Renal pelvis (tissue), 1 donor: ENCODE measurements at regions not wholly inside any gene's neighbourhood (a gene's known extent, or its start where the extent isn't known, plus 50 kb on each side); places are given as distances from the start of the nearest gene placed in this dataset.

ENCODE experiments used
- DNase-seq: peaks from one replicate; pipeline ENCODE4 v3.0.0-alpha.2; 2013

DNA sequence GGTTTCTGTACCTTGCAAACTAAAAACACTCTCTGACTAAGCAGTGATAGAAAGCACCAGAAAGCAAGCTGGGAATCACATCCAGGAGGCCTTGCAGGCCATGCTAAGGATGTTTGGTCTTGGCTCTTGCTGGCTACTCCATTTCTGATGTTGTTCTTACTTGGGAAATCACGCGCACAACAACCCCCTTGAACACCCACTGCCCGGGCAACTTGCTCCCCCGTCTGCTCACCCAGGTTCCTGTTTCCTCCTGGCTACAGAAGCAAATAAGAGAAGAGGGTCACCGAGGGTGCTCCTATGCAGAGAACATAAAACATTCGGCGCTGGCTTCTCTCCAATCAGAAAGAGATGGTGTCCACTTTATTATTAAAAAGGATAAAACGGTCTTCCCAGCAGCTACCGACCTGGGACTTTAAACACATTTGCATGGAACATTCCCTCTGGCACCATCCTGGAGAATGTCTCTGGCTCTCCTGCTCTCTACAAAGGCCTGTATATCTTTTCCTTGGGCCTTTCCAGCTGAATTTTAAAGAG is 271.2 kb upstream of the RPL38 start:
- no peak for DNase-seq

DNA sequence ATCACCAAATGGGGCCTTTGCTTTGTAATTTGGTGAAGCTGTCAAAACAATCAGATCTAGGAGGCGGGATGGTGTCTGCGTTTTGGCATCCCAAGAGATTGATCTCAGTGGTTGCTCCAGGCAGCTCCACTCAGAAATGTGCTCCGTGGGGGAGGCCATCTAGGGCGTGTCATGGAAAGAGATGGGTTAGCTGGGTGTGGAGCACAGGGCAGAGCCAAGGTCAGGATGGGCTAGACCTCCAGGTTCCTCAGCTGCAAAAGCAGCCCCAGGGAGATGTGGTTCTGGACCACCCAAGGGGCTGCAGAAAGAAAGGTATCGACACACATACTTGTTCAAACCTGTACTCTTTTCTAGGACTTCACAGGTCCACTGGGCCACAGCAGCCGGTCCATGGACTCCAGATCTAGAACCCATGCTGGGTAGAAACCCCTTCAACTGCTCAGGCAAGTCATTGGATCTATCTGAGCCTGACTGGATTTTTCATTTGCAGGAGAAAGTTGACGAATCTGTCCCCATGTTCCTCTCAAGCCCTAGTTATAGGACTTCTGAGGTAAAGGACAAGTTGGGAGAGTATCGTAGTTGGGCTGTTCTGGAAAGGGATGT is 270.2 kb upstream of the RPL38 start:
- no peak for DNase-seq

DNA sequence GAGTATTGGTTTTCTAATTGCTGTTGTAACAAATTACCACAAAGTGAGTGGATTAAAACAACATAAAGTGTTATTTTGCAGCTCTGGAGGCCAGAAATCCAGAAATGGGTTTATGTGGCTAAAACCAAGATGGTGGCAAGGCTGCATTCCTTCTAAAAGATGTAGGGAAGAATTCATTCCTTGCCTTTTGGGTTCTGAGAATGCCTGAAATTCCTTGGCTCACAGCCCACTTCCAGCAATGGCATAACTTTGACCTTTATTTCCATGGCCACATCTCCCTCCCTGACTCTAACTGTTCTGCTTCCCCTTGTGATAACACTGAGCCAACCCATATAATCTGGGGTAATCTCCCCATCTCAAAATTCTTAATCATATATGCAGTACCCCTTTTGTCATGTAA is 269.6 kb upstream of the RPL38 start:
- DNase-seq = no peak

DNA sequence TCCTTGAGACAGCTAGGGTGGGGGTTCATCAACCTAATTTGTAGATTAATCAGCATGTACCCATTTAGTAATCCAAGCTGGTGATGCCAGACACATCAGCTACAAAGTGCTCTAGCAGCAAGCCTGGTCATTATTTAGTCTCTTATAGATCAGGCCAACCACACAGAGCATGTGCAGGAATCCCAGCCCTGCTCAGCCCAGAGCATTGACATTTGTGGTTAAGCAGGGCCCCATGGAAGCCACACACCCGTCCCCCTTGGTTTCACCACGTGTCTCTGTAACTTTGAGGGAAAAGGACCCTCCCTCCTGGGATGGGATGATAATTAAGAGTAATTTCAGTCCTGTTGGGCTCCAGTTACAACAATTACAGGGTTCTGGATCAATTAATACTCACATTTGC is 268.8 kb upstream of the RPL38 start:
- no peak for DNase-seq

DNA sequence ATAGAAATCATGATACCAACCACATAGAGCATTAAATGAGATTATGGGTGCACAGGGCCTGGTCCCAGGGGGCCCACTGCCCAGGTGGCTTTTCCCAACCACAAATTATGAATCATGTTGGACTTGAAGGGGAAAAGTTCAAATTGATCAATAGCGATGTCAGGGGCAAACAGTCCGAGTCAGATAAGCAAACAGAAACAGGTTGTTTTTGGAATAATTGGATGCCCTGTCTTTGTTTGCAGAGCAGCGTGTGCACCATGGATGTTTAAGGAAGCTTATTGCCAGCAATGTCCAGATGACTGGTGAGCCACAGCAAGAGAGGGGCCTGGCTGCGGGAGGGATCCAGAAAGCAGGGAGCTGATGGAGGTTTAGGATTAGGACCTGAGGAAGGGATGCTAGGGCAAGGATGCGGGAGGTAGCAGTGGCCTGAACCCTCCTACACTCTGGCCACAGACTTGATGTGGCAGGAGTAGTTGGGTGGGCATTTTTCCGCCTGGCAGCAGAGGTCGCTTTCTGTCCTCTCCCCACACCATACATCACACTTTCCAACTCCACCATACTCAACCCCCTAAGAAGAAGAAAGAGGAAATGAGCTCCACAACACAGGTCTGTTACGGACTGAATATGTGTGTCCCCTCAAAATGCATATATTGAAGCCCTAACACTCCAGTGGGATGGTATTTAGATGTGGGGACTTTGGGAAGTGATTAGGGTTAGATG is 266.4 kb upstream of the RPL38 start:
- no peak for DNase-seq

DNA sequence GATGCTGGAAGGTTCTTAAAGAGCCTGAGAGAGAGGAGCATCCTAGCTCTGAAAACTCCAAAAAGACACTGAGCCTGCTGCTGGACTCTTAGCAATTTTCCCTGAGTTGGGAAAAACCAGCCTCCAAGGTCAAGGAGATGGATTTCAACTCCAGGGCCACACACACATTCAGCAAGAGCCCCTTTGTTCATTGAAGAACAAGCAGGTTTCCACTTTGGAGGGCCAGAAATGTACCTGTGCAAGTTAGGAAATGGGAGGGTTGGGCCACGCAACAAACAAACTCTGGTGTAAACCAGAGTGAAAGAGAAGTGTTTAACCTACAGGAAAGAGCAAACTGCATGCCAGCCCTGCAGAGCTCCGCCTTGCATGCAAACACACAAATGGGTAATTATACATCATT is 264.8 kb upstream of the RPL38 start:
- DNase-seq = no peak

DNA sequence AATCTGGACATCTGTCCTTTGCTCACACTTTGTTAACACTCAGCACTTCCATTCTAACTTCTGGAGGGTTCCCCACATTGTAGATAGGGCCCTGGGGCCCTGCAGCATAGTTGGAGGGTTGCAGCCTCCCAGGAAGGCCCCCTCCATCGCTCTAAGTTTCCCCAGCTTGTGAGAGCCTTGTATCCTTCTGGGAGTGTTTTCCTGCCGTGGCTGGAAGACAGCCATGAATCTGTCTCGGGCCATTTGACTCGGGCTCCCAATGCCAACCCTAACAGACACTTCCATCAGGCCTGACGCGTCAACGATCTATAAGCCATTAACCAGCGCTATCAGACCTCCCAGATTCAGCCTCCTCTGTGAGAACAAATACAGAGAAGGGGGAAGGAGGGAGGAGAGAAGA is 263.7 kb upstream of the RPL38 start:
- no peak for DNase-seq

DNA sequence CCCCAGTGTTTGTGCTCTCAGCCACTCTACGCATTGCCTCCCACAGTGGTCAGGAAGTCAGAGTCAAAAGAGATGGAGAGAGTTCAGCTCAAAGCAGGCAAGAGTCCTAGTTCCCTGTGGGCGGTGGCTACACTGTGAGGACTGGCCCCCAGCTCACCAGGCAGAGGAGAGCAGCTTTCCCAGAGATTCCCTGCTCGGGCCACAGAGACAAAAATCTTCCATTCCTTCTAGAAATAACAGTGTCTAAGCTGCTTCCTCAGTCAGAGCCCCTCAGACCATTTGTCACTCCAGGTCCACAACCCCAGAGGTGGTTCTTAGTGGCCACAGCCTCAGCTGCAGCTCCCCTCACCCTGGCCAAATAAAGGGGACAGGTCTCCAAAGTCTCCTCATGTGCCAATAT is 263.0 kb upstream of the RPL38 start:
- no peak for DNase-seq

DNA sequence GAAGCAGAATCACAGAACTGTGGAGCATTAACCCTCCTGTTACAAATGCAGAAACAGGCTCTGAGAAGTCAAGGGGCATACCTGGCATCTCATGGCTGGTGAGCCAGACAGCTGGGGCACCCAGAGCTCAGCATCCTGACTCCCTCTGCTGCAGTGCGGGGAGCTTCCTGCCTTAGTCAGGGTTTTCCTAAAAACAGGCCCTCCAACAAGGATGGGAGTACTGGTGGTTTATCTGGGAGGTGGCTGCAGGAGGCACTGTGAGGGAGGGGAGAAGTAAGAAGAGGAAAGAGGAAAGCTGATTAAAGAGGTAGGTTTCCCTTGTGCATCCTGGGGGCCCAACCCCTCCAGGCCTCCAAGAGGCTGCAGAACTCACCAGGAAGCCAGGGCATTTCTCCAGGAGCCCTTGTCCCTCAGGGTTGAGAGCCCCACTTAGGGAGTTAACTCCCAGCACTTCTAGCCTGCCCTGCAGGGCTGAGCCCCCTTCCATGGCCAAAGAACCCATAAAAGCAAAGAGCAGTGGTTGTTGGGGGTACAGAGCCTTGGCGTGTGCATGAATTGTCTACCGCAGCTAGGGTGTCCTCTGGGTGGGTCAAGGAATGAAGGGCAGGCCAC is 261.5 kb upstream of the RPL38 start:
- no peak for DNase-seq

DNA sequence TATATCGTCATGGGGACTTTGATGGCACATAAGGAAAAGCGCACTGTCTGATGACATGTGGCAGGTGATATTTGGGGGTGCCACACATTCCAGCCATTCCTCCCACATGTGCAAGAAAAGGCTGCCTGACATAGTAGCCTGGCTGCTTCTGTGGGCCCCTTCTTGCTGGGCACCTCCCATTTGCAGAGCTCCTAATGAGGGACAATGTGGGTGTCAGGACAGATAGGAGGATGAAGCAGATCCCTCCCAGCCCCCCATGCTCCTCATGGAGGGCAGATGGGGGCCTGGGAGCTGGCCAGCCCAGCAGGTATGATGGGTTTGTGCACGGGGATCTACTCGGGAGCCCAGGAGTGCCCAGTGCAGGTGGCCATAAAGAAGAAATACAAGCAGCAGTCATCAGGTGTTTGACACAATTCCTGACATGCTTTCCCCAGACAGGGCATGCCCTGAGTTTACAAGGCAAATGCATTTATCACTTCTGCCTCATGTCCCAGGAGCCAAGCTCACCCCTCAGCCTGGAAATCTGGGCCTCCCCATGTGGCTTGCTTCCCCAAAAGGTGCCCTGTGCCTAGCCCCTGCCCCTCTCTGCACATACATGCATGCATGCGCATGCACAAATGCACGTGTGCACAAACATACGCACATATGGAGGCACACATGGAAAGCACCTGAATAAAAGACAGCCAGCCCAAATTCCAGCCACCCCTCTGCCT is 260.6 kb upstream of the RPL38 start:
- no peak for DNase-seq

DNA sequence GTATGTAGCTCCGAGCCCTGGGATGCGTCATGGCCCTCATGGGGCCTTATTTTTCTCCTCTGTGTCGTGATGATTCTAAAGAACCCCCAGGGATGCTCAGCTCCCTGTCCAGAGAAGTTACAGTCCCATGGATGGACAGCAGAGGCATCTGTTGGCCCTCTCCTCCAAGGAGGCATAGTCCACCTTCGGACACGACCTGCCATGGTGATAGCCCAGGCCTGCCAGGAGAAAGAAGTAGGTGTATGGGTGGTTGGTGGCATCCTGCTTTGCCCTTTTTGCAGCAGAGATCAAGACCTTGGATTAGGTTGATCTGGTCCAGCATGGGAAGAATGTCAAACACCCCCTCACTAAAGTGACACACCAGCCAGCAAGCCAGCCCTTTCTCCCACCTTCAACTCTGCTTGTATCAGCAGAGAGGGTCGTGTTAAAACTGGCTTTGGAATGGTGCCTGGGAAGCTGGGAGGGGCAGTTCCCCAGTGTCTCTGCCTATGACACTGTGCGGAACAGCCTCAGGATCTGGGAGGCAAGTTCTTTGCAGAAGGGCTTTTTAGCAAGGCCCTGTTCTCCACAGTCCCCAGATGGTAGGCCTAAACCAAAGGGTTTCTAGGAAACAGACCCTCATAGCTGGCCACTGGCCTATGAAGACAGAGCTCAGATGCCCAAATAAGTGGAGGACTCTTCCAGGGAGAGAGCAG is 259.9 kb upstream of the RPL38 start:
- no peak for DNase-seq

DNA sequence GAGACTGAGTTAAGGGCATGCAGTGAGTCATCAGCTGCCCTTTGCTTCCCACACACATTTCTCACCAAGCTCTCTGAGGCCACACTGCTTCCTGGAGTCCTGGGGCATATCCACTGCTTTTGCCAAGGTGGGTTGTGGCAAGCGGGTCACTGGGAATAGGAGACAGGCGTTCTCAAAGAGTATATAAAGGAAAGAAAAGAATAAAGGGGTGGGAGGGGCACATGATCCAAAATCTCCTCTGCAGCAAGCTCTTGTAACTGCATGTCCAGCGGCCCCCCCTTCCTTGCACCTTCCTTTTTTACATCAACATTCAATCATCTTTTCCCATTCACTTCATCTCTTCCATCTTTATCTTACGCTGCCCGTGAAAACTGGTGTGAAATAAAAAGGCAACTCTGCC is 259.1 kb upstream of the RPL38 start:
- no peak for DNase-seq

DNA sequence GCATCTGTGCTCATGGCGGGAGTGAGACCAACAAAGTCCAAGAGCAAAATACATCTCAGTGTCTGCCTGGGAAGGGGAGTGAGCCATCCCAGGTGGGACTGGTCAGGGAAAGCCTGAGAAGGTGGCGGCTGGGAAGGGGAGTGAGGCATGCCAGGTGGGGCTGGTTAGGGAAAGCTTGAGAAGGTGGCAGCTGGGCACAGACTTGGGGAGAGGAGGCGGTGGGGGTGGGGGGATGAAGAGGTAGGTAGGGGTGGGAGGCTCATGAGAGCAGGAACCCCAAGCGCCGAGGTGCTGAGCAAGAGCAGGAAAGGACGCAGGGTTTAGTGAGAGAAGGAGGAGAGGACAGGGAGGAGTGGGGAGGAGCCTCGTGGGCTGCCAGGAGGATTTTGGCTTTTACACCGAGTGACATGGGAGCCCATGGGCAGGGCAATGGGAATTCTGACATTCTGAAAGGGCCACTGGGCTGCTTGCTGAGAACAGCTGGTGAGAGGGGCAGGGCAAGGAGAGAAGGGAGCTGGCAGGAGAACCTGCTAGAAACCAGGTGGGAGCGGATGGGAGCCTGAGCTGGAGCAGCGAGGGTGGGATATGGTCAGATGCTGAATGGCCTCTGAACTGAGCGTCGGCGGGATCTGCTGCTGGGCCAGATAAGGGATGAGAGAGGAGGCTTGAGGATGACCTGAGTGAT is 256.1 kb upstream of the RPL38 start:
- no peak for DNase-seq

DNA sequence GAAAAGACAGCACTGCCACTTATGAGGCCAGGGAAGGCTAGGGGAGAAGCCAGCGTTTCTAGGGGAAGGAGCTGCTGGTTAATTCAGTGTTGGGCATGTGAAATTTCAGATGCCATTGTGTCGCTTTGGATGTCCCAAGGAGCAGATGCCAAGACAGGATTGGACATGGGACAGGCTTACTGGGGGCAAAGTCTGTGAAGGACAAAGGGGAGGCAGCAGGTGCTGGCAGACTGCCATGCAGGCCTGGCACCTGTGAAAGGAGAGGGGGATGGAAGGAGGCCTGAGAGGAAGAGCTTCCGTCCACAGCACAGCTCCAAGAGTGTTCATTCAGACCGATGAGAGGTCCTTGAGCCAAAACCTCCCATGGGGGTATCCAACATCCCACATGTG is 255.5 kb upstream of the RPL38 start:
- no peak for DNase-seq

DNA sequence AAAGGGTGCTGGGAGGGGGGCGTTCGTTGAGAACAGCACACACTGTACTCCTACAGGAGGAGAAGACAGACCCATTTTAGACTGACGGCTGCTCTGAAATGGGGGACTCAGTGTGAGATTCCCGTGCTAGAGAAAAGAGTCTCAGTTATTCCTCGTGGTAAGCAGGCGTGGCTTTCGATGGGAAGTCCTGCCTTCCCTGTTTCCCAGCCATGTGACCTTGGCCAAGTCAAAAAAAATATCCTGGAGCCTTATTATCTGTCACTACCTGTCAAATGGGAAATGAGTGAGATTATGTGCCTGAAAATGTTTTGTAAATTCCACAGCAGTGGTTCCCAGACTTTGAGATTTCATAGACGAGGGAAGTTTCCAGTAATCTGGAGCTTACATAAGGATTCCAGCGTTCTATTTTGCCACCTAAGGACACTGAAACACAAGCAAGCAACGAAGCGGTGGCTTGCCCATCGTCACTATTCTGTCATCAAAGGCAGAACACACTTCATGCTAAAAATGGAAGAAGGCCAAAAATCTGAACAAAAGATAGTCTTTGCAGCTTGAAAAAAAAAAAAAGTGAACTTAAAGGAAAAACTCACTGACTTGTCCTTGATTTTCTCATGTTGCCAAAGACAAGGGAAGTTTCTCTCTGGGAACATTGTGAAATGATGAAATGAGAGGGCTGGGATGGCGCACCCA is 253.4 kb upstream of the RPL38 start:
- no peak for DNase-seq

DNA sequence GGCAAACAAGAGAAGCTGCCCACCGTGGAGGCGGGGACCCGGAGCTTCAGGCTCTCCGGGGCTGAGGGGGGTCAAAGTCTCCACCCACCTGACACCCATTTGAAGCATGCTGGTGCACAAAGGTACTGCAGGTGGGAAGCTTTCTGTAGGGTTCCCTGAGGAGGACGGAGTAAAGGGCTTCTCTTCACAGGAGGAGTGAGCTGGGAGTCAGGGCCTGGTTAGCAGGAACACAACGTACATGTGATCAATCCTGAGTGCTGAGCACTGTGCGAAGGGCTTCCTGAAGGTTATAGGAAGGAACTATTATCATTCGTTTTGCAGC is 252.9 kb upstream of the RPL38 start:
- no peak for DNase-seq

DNA sequence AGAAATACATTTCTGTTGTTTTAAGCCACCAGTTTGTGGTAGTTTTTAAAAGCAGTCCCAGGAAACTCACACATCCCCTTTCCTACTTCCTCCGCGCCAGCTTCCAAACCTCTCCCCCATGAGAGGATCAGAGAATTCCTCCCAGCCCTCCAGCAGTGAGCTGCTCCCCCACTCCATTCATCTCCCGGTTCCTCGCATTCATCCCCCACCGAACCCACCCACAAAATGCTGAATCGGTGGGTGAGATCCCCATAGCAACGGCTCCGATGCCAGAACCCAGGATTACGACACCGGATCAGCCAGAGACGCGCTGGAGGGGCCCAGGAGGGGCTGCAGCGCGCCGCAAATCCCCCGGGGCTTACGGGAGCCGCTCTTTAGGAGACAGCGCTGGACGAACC is 251.4 kb upstream of the RPL38 start:
- DNase-seq = no peak

DNA sequence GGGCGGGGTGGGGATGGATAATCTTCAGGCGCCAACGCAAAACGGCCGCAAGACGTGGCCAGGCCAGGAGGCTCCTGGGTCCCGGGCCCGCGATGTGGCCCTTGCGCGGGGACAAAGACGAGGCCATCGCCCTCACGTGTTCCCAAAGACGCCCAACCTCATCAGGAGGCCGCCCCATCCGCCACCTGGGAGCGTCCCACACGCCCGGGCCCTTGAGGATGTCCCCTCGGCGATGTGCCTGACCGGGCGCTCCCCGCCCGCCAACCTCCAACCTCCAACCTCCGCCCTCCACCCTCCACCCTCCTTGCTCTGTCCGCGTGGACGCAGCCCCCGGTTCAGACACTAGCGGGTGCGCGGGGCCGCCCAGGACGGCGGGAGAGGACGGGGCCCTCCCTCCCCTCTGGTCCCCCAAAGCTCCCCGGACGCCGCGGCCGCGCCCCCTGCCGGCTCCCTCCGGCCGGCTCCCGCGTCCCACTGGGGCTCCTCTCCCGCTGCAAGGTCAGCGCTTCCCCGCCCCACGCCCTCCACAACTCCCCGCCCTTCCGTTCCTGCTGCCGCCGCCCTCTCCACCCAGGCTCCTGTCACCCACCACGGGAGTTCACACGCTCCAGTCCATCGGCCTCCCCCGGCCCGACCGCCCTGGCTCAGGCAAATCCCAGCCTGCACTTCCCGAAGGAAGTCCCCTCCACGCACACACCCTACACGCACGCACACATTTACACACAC is 250.8 kb upstream of the RPL38 start:
- no peak for DNase-seq

DNA sequence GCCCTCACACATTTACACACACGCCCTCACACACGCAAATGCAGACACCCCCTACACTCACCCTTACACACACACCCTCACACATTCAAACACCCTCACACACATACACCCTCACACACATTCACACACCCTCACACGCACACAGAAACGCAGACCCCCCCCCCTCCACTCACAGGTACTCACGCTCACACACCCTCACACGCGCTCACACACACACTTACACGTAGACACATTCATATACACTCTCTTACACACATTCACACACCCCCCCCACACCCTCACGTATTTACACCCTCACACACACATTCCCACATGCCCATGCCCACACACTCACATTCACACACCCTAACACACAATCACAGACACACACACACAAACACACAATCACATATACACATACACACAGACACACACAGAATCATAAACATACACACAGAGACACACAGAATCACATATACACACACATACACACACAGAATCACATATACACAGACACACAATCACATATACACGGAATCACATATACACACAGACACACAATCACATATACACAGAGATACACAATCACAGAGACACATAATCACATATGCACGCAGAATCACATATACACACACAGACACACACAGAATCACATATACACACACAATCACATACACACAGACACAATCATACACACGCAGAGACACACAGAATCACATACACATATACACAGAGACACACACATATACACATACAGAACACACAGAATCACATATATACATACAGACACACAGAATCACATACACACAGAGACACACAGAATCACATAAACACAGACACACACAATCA is 250.1 kb upstream of the RPL38 start:
- no peak for DNase-seq

DNA sequence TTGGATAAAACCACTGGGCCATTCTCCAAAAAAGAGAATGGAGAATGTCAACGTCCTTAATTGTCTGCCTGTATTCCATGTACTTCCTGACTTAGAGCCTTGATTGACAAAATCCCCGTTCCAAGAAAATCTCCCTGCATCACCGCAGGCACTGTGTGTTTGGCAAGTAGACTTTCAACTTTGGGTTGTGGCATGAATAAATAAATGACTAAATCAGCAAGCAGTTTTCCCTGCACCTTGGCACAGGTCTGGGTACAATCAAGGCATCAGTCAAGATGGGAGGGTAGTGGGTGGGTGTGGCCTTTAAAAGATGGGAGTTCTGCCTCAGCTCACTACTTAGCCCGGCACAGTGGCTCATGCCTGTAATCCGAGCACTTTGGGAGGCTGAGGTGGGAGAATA is 248.5 kb upstream of the RPL38 start:
- no peak for DNase-seq
